DMS53 treated with DMSO at 0.1 percent for 48 hours (cell line): ENCODE measurements at regions not wholly inside any gene's neighbourhood (a gene's known extent, or its start where the extent isn't known, plus 50 kb on each side); places are given as distances from the start of the nearest gene placed in this dataset.
A peak's percentile ranks its signal among the peaks of the same experiment; 100 is the strongest.
"Not testable (repeated sequence)": the region's sequence is repeated elsewhere in the genome, so short reads cannot be mapped to it uniquely, and the experiment has no call there.

Source experiments
- DNase-seq: peaks from one replicate; lab custom pipeline; 2025; ENCODE audit not compliant: unreplicated experiment; lab: John Stamatoyannopoulos, UW

DNA sequence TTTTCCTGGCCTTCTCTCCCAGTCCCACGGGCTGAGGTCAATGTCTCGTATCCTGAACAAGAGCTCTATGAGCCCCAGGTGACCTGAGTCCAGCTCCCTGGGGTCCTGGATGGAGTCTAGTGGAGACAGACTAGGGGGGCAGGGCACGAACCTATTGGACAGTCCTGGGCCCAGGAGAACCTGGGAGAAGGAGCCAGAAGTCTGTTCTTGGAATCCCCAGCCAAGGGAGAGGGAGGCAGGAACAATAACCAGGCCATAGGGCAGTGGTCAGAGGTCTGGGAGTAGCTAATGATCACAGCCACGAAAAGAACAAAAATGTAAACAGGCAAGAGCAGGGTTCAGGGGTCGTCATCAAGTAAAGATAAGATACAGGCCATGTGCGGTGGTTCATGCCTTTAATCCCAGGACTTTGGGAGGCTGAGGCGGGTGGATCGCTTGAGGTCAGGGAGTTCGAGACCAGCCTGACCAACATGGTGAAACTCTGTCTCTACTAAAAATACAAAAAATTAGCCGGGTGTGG, 60.8 kb downstream of the COPRS start:
- DNase-seq = no peak

DNA sequence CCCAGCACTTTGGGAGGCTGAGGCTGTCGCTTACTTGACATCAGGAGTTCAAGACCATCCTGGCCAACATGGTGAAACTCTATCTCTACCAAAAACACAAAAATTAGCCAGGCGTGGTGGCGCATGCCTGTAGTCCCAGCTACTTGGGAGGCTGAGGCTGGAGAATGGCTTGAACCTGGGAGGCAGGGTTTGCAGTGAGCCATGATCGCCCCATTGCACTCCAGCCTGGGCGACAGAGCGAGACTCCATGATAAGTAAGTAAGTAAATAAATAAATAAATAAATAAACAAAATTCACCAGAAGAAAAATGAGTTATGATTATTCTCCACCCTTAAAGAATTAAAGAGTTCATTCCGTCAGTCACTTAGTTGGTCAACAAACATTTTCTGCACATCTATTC, 63.1 kb downstream of the COPRS start:
- DNase-seq = not testable (repeated sequence)

DNA sequence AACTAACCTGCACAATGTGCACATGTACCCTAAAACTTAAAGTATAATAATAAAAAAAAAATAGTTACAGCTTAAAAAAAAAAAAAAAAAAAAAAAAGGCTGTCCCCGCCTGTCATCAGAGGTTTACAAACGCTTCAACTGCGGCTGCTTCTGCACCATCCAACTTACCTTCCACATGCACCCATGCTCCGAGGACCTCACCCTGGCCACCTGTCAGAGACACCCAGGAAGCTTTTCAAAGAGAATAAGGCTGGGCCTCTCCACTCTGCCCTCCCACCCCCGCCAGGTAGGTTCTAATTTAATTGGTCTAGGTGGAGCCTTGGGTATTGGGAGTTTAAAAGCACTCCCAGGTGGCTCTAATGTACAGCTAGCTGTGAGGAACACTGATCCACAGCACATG, 64.9 kb downstream of the COPRS start:
- no peak for DNase-seq

DNA sequence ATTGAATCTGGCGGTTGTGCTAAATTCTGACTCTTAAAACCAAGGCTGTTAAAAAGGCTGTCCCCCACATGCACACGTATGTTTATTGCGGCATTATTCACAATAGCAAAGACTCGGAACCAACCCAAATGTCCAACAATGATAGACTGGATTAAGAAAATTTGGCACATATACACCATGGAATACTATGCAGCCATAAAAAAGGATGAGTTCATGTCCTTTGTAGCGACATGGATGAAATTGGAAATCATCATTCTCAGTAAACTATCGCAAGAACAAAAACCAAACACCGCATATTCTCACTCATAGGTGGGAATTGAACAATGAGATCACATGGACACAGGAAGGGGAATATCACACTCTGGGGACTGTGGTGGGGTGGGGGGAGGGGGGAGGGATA, 65.4 kb downstream of the COPRS start:
- not testable (repeated sequence) for DNase-seq

DNA sequence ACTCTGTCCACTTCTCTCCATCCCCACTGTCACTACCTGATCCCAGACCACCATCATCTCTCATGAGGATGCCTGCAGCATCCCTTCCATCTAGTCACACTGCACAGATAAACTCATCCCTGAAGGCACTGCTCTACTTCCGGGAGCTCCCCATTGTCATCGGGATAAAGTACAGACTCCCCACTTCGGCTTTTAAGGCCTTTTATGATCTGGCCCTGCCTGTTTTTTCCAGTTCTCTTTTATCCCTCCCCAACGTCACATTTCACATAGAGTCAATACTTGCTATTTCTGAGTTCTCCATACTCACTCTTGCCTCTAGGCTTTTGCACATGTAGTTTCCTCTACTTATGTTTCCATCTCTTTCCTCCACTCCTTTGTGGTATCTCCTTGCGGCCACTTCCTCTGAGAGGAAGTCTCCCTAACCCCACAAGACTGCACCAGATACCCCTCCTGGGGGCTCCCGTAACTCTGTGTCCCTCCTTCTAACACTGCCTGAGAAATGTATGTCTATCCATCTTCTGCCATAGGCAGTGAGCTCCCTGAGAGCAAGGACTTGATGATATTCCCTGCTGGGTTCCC, 66.9 kb downstream of the COPRS start:
- DNase-seq = no peak

DNA sequence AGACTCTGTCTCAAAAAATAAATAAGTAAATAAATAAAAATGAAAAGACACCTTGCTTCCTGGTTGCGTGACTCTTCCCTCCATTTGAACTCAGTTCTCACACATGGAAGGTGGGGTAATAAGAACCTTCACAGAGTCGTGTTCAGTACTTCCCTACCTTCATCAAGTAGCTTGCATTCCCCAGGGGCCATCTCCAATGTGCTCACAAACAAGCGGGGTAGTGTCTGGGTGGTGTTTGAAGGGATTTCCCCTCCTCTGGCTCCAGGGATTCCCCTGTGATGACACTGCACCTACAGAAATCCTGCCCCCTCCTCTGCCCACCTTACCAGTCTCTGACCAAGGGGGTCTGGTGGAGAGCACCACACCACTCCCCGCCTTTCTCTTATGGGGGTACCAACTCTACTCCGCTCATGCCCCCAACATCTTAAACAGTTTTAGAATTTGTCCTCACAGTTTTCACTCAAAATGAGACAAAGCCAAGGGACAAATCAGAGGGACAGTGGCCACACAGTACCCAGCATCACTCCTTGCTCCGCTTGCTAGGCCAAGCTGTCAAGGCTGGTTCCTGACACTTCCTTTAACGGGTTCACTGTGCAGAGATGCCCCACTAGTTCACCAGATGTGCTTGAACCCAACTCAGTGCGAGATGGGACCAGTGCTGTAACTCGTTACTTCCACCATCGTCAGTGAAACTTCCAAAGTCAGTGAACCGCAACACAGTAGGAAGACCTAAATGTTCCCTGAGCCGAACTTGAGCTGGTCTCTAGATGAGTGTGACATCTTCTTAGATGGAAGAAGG, 69.1 kb downstream of the COPRS start:
- no peak for DNase-seq

DNA sequence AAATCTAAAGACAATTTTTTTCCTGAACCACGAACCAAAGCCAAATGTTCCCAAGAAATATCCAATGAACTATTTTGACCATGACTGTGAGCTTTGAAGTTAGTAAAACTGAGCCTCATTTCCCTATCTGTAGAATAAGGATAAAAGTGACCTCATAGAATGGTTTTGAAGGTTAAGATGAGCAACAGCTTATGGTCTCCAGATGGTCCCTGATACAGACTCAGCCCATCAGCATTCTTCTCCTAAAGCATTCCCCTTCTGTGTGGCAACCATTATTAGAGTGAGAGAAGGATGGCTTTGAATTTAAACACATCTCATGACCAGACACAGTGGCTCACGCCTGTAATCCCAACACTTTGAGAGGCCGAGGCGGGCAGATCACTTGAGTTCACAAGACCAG, 70.1 kb downstream of the COPRS start:
- no peak for DNase-seq

DNA sequence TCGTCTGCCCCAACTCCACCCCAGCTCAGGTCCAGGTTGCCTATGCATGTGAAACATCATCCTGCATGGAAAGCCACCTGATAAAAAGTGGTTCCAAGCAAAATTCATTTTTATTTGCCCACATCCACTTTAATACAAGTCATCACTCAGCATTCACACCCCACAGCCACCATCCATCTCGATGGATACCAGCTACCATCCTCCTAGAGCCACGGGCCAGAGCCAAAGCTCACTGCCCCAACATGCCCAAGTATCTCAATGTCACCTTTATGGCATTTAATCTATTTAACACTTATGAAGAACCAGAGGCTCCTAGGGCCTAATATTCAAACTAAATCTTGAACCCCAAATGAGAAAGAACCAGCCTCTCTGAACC, 70.5 kb downstream of the COPRS start:
- no peak for DNase-seq

DNA sequence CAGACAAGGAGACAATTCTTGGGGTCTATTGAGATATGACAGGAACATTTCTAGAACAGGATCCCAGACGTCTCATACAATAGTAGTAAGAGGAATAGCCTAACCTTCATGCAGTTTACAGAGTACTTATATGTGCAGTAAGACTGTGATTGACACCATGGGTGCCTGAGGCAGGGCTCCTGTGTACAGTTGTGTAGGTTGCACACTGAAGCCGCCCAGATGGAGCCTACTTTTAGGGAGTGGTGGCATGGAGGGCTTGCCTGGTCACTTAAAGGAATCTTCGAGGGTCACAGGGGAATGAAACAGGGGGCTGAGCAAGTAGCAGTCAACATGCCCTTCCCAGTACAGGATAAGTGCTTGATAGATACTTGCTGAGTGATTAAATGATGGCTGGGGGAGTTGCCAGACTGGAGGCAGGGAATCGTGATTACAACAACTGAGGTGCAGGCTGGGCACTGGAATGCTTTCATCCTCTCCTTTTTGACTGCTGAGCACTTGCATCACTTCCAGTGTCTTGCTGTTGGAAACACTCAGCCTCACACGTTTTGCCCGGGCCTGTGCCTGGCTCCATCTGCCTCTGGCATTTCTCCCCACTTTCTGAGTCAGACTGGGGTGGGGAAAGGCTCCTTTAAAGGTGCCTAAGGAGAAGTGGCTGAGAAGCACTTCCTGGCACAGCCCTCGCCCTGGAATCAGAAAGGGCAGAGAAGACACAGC, 71.0 kb downstream of the COPRS start:
- DNase-seq = no peak

DNA sequence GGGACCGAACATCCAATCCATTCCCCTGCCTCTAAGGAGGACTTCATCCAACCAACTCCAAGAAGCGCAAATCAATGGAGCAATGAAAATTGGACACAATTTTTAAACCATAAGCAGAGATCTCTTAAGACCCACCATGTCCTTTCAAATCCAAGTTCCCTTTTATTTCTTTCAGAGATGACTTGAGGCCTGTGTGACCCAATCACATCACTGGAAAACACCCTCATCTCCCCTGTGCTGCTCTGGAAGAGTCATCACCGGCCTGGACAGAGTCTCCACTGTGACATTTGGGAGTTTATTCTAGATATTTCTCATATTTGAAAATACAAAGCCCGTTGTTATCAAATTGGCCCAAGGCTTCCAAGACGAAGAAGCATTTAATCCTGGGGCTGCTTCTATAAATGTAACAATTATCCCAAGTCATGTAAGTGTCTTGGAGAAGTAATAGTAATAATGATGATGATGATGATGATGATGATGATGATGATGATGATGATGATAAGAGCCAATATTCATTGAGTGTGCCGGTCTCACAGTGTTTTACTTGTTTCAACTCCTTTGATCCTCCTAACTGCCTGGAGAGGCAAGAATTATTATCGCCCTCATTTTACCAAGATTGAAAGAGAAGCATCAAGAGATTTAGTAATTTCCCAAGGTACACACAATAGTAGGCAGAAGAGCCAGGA, 72.1 kb downstream of the COPRS start:
- no peak for DNase-seq

DNA sequence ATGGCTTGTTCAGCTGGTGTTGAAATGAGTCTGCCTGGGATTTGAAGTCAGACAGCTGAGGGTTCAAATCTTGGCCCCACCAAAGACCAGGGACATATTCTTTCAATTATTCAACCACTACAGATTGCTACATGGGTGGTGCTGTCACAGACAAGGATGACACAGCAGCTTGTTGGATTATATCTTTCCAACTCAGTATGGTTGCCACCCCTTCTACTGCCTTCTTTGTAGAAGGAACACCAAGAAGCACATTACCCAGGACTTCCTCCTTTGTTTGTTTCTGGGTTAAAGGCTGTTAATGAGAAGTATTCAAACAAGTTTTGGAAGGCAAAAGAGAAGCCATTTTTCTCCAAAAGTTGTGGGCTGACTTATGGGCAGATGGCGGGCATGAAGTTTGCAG, 78.6 kb downstream of the COPRS start:
- DNase-seq = no peak

DNA sequence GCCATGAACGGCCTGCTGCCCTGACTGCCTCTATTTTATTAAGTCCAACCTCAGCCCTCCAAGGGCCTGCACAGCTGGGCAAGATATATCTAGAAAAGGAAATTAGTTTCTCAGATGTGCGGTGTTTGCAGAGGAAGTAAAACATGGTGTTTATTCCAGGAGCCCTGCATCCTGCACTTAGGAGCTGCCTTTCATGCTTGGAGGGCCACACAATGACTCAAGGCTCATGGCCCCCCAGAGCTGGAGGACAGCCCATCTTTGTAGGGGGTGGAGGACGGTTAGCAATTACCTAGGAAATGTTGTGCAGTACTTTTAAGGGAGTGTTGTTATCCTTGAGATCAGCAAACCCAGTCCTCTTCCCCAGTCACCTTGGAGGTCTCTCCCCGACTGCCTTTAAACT, 80.5 kb downstream of the COPRS start:
- no peak for DNase-seq

DNA sequence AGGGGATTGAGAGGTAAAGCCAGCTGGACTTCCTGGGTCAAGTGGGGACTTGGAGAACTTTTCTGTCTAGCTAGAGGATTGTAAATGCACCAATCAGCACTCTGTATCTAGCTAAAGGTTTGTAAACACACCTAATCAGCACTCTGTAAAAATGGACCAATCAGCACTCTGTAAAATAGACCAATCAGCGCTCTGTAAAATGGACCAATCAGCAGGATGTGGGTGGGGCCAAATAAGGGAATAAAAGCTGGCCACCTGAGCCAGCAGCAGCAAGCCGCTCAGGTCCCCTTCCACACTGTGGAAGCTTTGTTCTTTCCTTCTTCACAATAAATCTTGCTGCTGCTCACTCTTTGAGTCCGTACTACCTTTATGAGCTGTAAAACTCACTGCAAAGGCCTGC, 87.7 kb downstream of the COPRS start:
- DNase-seq = not testable (repeated sequence)

DNA sequence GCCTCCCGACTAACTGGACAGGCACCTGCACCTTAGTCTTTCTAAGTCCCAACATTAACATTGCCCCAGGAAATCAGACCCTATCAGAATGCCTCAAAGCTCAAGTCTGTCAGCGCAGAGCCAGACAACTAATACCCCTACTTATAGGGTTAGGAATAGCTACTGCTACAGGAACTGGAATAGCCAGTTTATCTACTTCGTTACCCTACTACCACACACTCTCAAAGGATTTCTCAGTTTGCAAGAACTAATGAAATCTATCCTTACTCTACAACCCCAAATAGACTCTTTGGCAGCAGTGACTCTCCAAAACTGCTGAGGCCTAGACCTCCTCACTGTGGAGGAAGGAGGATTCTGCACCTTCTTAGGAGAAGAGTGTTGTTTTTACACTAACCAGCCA, 88.5 kb downstream of the COPRS start:
- DNase-seq = peak; percentile 17

DNA sequence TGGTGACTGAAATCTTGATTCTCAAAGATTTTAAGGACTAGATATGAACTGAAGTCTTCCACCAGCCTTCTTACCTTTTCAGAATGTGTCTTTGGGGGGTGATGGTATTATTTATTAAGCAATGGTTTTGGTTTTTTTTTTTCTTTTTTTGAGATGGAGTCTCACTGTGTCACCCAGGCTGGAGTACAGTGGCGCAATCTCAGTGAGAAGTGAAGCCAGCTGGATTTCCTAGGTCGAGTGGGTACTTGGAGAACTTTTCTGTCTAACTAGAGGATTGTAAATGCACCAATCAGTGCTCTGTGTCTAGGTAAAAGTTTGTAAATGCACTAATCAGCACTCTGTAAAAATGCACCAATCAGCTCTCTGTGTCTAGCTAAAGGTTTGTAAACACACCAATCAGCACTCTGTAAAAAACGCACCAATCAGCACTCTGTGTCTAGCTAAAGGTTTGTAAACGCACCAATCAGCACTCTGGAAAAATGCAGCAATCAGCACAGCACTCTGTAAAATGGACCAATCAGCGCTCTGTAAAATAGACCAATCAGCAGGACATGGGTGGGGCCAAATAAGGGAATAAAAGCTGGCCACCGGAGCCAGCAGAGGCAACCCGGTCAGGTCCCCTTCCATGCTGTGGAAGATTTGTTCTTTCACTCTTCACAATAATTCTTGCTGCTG, 97.1 kb downstream of the COPRS start:
- not testable (repeated sequence) for DNase-seq

DNA sequence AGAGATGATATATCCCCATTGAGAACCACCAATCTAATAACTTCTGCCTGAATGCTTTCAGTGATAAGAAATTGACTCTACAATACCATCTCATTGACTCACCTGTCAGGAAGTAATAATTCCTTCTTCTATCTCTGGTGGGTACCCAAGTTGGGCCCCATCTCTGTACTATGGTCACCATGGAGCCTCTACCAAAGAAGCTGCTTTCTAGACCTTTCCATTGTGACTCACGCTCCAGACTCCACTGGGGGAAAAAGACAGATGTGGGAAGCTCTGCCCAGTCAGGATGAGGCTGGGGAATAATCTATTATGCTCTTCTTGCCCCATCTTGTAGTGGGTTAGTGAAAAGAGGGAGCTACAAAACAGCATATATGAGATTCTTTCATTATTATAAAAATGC, 100.4 kb downstream of the COPRS start:
- DNase-seq = no peak

DNA sequence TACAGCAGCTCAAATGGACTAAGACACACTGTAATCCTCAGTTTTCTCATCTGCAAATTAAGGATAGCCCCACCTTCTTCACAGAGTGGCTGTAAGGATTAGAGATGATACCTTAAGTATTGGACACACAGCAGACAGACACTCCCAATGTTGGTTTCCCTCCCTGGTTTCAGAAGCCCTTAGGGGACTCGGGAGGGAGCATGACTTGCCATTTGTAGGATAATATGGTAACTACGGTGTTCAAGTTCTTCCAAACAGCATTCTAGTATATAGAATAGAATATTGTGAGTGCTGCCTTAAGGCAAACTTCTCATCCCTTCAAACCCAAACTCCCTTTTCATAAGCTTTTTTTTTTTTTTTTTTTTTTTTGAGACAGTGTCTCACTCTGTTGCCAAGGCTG, 101.9 kb downstream of the COPRS start:
- DNase-seq = no peak

DNA sequence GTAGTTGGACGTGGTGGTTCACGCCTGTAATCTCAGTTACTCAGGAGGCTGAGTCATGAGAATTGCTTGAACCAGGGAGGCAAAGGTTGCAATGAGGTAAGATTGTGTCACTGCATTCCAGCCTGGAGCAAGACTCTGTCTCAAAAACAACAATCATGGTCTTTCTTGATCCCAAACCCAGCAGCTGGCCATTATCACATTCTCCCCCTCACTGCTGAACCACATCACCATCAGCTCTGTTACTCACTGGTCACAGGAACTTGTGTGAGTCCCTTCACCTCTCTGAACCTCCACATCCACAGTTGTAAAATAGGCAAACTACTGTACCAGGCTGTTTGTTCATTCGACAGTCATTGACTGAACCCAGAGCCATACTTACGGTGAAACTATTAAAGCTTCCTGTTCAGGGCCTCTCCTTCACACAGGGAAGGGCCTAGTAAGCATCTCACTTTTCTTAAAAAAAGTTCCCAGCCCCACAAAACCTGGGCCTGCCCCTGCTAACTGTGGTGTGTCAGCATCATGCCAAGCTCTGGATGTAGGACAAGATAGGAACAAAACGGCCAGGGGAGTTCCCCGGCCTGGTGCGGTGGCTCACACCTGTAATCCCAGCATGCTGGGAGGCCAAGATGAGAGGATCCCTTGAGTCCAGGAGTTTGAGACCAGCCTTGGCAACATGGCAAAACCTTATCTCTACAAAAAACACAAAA, 104.7 kb downstream of the COPRS start:
- no peak for DNase-seq

DNA sequence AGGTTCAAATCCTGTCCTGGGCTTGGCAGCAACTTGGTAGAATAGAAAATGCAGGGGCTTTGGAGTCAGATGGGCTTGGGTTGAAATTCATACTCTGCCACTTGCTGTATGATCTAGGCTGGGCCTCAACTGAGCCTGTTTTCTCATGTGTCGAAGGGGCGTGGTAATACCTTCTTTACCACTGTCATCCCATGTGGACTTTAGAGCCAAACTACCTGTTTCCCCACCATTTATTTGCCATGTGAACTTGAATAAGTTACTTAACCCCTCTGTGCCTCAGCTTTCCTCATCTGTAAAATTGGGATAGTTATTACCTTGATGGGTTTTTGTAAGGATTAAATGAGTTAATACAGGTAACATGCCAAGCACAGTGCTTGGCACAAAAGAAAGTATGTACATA, 106.0 kb downstream of the COPRS start:
- no peak for DNase-seq

DNA sequence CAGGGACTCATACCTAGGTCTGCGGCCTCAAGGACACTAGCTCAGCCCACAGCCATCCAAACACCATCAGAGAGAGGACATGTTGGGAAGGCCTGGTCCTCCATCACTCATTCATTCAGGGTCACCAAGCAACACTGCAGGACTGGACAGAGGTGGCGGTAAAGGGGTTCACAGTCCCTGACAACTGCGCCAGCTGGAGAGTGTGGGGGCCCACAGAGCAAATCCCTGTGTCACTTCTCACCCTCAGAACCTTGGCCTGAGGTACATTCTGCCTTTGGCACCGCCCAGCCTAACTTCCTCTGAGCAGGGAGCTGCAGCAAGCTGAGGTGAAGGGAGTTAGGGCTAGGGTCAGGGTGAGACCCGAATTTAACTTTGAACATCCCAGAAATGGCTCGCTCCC, 106.5 kb downstream of the COPRS start:
- DNase-seq = no peak
